ENCODE measurements at regions not wholly inside any gene's neighbourhood (a gene's known extent, or its start where the extent isn't known, plus 50 kb on each side); places are given as distances from the start of the nearest gene placed in this dataset.

DNA sequence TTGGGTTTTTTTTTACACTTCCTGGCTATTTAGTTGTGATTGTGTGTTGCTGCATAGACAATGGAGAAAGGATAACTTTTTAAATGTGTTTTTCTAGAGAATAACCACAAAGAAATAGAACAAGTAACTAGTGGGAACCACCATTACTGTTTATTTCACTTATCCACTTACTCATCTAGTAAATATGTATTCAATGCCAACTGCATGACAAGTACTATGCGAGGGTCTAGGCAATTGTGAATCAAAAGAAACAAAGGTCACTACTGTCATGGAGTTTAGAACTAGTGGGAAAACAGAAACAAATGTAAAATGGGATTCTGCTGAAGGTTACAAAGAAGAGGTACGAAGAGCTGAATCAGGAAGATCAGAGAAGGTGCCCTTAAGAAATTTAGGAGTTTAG, 600.9 kb upstream of the ROBO2 start:
- CTCF ChIA-PET = no interaction called here
- TF ChIP-seq, protein P1, sequence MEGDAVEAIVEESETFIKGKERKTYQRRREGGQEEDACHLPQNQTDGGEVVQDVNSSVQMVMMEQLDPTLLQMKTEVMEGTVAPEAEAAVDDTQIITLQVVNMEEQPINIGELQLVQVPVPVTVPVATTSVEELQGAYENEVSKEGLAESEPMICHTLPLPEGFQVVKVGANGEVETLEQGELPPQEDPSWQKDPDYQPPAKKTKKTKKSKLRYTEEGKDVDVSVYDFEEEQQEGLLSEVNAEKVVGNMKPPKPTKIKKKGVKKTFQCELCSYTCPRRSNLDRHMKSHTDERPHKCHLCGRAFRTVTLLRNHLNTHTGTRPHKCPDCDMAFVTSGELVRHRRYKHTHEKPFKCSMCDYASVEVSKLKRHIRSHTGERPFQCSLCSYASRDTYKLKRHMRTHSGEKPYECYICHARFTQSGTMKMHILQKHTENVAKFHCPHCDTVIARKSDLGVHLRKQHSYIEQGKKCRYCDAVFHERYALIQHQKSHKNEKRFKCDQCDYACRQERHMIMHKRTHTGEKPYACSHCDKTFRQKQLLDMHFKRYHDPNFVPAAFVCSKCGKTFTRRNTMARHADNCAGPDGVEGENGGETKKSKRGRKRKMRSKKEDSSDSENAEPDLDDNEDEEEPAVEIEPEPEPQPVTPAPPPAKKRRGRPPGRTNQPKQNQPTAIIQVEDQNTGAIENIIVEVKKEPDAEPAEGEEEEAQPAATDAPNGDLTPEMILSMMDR (IDR thresholded peaks at IDR 0.05; ENCODE audit: insufficient read depth, low read length, missing control alignments) = no peak
- POLR2A ChIA-PET = no interaction called here
- no peak for DNase-seq (ENCODE audit: low read depth, low spot score)
- no peak overlapping the region for H3K4me3 ChIP-seq (ENCODE audit: low read depth, low read length)

DNA sequence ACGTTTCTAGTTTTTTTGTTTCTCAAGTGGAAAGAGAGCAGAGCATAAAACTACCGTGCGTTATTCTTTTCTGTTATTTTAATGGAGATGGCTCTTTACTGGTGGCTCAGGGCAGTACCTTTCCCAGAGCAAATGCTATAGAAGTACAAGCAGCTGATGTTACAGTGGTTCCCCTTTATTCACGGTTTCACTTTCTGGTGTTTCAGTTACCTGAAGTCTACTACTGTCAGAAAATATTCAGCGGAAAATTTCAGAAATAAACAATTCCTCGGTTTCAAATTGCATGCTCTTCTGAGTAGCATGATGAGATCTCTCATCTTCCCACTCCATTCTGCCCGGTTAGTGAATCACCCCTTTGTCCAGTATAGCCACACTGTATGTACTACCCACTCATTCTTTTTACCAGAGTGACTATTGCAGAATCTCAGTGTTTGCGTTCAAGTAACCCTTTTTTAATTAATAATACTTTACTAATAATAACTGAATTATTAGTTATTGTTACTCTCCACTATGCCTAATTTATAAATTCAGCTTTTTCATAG, 597.5 kb upstream of the ROBO2 start:
- ChIA-PET POLR2A (no interaction called here), CTCF (no interaction called here)
- no peak for DNase-seq (ENCODE audit: low read depth, low spot score)
- TF ChIP-seq, protein P1 (IDR thresholded peaks at IDR 0.05; ENCODE audit: insufficient read depth, low read length, missing control alignments) = no peak
- no peak overlapping the region for H3K4me3 ChIP-seq (ENCODE audit: low read depth, low read length)

DNA sequence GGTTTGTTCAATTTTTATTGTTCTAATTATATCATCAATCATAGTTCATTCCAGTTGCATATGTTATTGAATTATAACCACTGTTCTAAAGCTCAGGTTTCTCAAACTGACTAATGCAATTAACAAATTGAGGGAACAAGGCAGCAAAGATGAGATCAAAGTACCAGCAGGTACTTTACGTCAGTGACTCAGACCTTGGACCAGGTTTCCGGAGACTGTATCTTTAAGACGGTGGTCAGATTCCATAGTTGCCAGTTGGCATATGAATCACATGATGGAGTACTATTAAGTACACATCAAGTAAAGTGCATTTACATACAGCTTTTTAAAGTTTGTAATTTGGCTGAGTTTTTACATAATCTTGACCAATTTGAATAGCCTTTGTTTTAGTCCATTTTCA, 583.6 kb upstream of the ROBO2 start:
- CTCF ChIA-PET = interaction anchor here (1.2 kb wide), 1 partner anchor 14 kb away, joined by 3 read pairs; no protein-coding TSS in a partner anchor
- no peak for DNase-seq (ENCODE audit: low read depth, low spot score)
- TF ChIP-seq, protein P1 (IDR thresholded peaks at IDR 0.05; ENCODE audit: insufficient read depth, low read length, missing control alignments) = no peak

DNA sequence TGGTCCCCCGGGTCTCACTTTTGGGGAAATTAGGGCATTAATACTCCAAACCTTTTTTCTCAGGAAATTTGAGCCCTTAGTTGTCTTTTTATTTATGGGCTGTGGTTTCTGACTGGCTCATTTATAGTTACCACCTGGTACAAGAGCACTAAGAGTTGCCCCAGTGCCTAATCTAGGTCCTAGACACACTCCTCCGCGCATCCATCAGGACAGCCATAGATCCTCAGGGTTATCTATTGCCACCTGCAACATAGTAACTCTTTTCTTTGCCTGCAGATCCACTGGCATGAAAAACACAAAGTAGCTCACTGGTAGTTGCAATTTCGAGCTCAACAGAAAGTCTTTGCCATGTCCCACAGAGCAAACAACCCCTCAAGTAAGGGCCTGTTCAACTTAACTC, 576.4 kb upstream of the ROBO2 start:
- H3K4me3 ChIP-seq (ENCODE audit: low read depth, low read length) = no peak overlapping the region
- ChIA-PET POLR2A (no interaction called here), CTCF (no interaction called here)
- no peak for DNase-seq (ENCODE audit: low read depth, low spot score)
- TF ChIP-seq, protein P1 (IDR thresholded peaks at IDR 0.05; ENCODE audit: insufficient read depth, low read length, missing control alignments) = no peak

More for the DNA sequence above, 583.6 kb upstream of the ROBO2 start:
- POLR2A ChIA-PET = no interaction called here
- no peak overlapping the region for H3K4me3 ChIP-seq (ENCODE audit: low read depth, low read length)

DNA sequence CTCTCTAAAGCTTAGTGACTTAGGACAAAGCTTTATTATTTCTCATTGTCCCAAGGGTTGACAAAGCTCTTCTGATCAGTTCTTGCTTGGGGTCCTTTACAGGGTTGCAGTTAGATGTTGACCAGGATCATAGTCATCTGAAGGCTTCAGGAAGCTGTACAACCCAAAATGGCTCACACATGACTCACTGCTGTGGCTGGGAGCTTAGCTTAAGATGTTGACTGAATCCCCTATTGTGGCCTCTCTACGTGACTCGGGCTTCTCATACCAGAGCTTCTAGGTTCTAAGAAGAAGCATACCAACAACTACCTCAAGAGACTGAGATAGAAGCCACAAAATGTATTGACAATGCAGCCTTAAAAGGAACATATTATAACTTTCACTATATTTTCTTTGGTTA, 569.6 kb upstream of the ROBO2 start:
- TF ChIP-seq, protein P1 (IDR thresholded peaks at IDR 0.05; ENCODE audit: insufficient read depth, low read length, missing control alignments) = no peak
- peak; percentile 64 for DNase-seq (ENCODE audit: low read depth, low spot score)
- ChIA-PET CTCF (interaction anchor here (1.1 kb wide), 1 partner anchor 13 kb away, joined by 3 read pairs; no protein-coding TSS in a partner anchor), POLR2A (no interaction called here)
- H3K4me3 ChIP-seq (ENCODE audit: low read depth, low read length) = no peak overlapping the region

DNA sequence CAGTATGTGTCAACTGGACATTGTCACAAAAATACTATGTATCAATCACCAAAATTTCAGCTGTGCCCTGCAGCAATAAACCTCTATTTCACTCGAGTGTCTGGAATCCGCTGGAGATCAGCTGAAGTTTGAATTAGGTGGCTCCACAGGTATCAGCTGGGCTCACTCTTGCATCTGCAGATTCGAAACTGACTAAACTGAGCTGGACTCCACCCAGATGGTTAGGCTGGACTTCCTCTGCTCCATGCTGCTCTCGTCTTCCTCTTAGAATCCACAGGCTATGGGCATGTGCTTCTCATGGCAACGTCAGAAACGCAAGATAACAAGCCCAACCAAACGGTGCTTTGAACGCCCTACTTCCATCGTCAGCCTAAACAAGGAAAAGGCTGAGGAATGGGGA, 565.3 kb upstream of the ROBO2 start:
- H3K4me3 ChIP-seq (ENCODE audit: low read depth, low read length) = no peak overlapping the region
- TF ChIP-seq, protein P1 (IDR thresholded peaks at IDR 0.05; ENCODE audit: insufficient read depth, low read length, missing control alignments) = no peak
- ChIA-PET CTCF (no interaction called here), POLR2A (no interaction called here)
- DNase-seq (ENCODE audit: low read depth, low spot score) = no peak

Data from AG04449 (cell line).